Type B pancreatic cell (in vitro differentiated cells): ENCODE measurements at regions not wholly inside any gene's neighbourhood (a gene's known extent, or its start where the extent isn't known, plus 50 kb on each side); places are given as distances from the start of the nearest gene placed in this dataset.
A peak's percentile ranks its signal among the peaks of the same experiment; 100 is the strongest.

Experiments
- DNase-seq: peaks from one replicate; pipeline ENCODE4 v3.0.0; 2021; ENCODE audit warnings: mixed read lengths; ENCODE audit not compliant: unreplicated experiment; ENCODE audit errors: extremely low spot score
- H3K27ac Mint-ChIP-seq: 2 replicates; pipeline ENCODE4 v1.8.0; 2021; ENCODE audit warnings: mild to moderate bottlenecking, mixed read lengths
- H3K27me3 Mint-ChIP-seq: 2 replicates; pipeline ENCODE4 v1.8.0; 2021; ENCODE audit warnings: mixed read lengths
- H3K36me3 Mint-ChIP-seq: 2 replicates; pipeline ENCODE4 v1.8.0; 2021; ENCODE audit warnings: mixed read lengths
- H3K4me1 Mint-ChIP-seq: one replicate; pipeline ENCODE4 v1.8.0; 2021; ENCODE audit warnings: mixed read lengths; ENCODE audit not compliant: unreplicated experiment
- H3K4me3 Mint-ChIP-seq: 2 replicates; pipeline ENCODE4 v1.8.0; 2021; ENCODE audit warnings: mild to moderate bottlenecking, mixed read lengths
- H3K9me3 Mint-ChIP-seq: 2 replicates; pipeline ENCODE4 v1.8.0; 2021; ENCODE audit warnings: mixed read lengths
- CTCF ChIP-seq: fragments of 200-600 bp; sonication (generic); conservative IDR thresholded peaks from 2 replicates; pipeline ENCODE4 v1.5.0; 2021; ENCODE audit warnings: antibody characterized with exemption, mild to moderate bottlenecking

GRCh38 chr18:22026889-22027288 lies 142.5 kb upstream of the GATA6 start:
- no peak overlapping the region for H3K4me3 Mint-ChIP-seq
- DNase-seq = no peak
- no peak for TF ChIP-seq CTCF
- no peaks in the 10 kb centered on the region for H3K9me3 Mint-ChIP-seq
- H3K4me1 Mint-ChIP-seq = peaks cover 10% of the 10 kb centered on the region
- no peaks in the 10 kb centered on the region for H3K36me3 Mint-ChIP-seq
- no peak overlapping the region for H3K27ac Mint-ChIP-seq
- no peaks in the 10 kb centered on the region for H3K27me3 Mint-ChIP-seq

- Mint-ChIP-seq H3K27me3 (no peaks in the 10 kb centered on the region), H3K4me1 (peaks cover 14% of the 10 kb centered on the region), H3K27ac (no peak overlapping the region), H3K4me3 (no peak overlapping the region), H3K36me3 (no peaks in the 10 kb centered on the region), H3K9me3 (no peaks in the 10 kb centered on the region)
- TF ChIP-seq CTCF = no peak
- DNase-seq = no peak
These were observed 137.8 kb upstream of the GATA6 start for GRCh38 chr18:22031611-22032010.

GRCh38 chr18:22032392-22032961 lies 136.9 kb upstream of the GATA6 start:
- Mint-ChIP-seq H3K4me1 (peaks cover 10% of the 10 kb centered on the region), H3K9me3 (no peaks in the 10 kb centered on the region), H3K27ac (peak overlapping the region; percentile 70), H3K4me3 (no peak overlapping the region), H3K36me3 (no peaks in the 10 kb centered on the region), H3K27me3 (no peaks in the 10 kb centered on the region)
- TF ChIP-seq CTCF = no peak
- DNase-seq = no peak

- Mint-ChIP-seq H3K36me3 (no peaks in the 10 kb centered on the region), H3K9me3 (no peaks in the 10 kb centered on the region), H3K4me3 (no peak overlapping the region), H3K27ac (no peak overlapping the region), H3K4me1 (peaks cover 10% of the 10 kb centered on the region), H3K27me3 (no peaks in the 10 kb centered on the region)
- DNase-seq = no peak
- no peak for TF ChIP-seq CTCF
These were observed 136.3 kb upstream of the GATA6 start for GRCh38 chr18:22033085-22033484.

- TF ChIP-seq CTCF = no peak
- no peaks in the 10 kb centered on the region for H3K36me3 Mint-ChIP-seq
- no peak overlapping the region for H3K27ac Mint-ChIP-seq
- no peaks in the 10 kb centered on the region for H3K9me3 Mint-ChIP-seq
- H3K4me1 Mint-ChIP-seq = peaks cover 10% of the 10 kb centered on the region
- DNase-seq = no peak
- no peaks in the 10 kb centered on the region for H3K27me3 Mint-ChIP-seq
- no peak overlapping the region for H3K4me3 Mint-ChIP-seq
These were observed 135.1 kb upstream of the GATA6 start for GRCh38 chr18:22034276-22034675.

GRCh38 chr18:22040533-22040932 lies 128.9 kb upstream of the GATA6 start:
- TF ChIP-seq CTCF = no peak
- no peak overlapping the region for H3K4me3 Mint-ChIP-seq
- H3K4me1 Mint-ChIP-seq = peaks cover 11% of the 10 kb centered on the region
- DNase-seq = no peak
- H3K36me3 Mint-ChIP-seq = no peaks in the 10 kb centered on the region
- H3K27me3 Mint-ChIP-seq = peaks cover 4% of the 10 kb centered on the region
- no peaks in the 10 kb centered on the region for H3K9me3 Mint-ChIP-seq
- no peak overlapping the region for H3K27ac Mint-ChIP-seq
